GM18517 (cell line): ENCODE measurements at regions not wholly inside any gene's neighbourhood (a gene's known extent, or its start where the extent isn't known, plus 50 kb on each side); places are given as distances from the start of the nearest gene placed in this dataset.
"Not testable (repeated sequence)": the region's sequence is repeated elsewhere in the genome, so short reads cannot be mapped to it uniquely, and the experiment has no call there.

Source experiments
- ATAC-seq: cut with Tn5 transposase; IDR thresholded peaks from one replicate; pipeline ENCODE4 v1.9.1; 2021; ENCODE audit warnings: mild to moderate bottlenecking, moderate library complexity; ENCODE audit not compliant: unreplicated experiment

GRCh38 chr1:148210624-148211023 lies 58.5 kb upstream of the NBPF11 start:
- not testable (repeated sequence) for ATAC-seq

GRCh38 chr1:148210166-148210565 lies 58.1 kb upstream of the NBPF11 start:
- ATAC-seq, result not testable (repeated sequence)

- ATAC-seq, result not testable (repeated sequence)
These were observed 49.9 kb upstream of the NBPF11 start for GRCh38 chr1:148202013-148202412.
